ENCODE measurements at regions not wholly inside any gene's neighbourhood (a gene's known extent, or its start where the extent isn't known, plus 50 kb on each side); places are given as distances from the start of the nearest gene placed in this dataset.

DNA sequence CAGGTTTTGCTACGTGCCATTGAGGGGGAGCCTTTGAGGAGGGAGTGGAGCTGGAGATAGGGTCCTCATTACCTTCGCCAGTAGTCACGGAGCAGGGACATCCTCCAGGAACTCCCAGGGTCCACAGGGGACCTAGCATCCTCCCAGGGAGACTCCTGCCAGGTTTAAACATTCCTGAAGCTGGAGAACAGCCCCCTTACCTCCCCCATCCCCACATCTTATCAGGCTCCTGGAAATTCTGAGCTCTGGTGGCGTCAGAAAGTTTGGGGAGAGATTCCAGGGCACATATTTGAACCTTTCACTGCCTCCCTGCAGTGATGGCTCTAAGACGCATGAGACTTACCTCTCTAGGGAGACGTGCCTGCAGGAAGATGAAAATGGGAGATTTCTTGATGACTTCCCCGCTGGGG, 192.3 kb upstream of the GSC start:
- no peak overlapping the region for H2AFZ ChIP-seq (ENCODE audit: low read length)
- H3K36me3 ChIP-seq (ENCODE audit: control insufficient read depth in 2 of 4, insufficient read depth in 4 of 4, low read length in 3 of 4), result no peaks in the 10 kb centered on the region
- ChIA-PET POLR2A (ENCODE audit: partially characterized antibody) (interaction anchor here (1.3 kb wide), 1 partner anchor 9 kb away, joined by 3 read pairs; no protein-coding TSS in a partner anchor), CTCF (ENCODE audit: partially characterized antibody) (interaction anchor here (0.6 to 2.9 kb wide), 3 partner anchors 9 to 1689 kb away, joined by 3 to 8 read pairs (median 3); no protein-coding TSS in a partner anchor)
- no peaks in the 10 kb centered on the region for H3K27me3 ChIP-seq (replicated peaks in 1 of 4; ENCODE audit: control insufficient read depth in 3 of 4, extremely low read depth in 1 of 4, insufficient read depth in 3 of 4, low read length in 3 of 4)
- 76% methylated on average over 7 of the region's 7 CpGs; no CpG with 5 or more reads in 1 of the 2 experiments for WGBS, 2 experiments (ENCODE audit: extremely low coverage in 1 of 2, insufficient coverage in 1 of 2, insufficient read length in 1 of 2, insufficient replicate concordance in 2 of 2, low coverage in 1 of 2, low lambda C conversion rate in 2 of 2, missing lambda C conversion rate in 1 of 2)
- H3K9me3 ChIP-seq (ENCODE audit: insufficient read depth in 2 of 2, low read depth in 1 of 2, low read length in 1 of 2), result no peaks in the 10 kb centered on the region
- H2BK20ac ChIP-seq (ENCODE audit: low read length), result no peak overlapping the region
- no peak for DNase-seq (ENCODE audit: low read depth in 1 of 2, low spot score in 2 of 2)
- no peak overlapping the region for H2BK15ac ChIP-seq (ENCODE audit: low read length)
- H4K8ac ChIP-seq (ENCODE audit: extremely low read depth, insufficient read depth, low read length), result no peak overlapping the region; the same call in 1 of the 2 replicates
- H3K23me2 ChIP-seq (ENCODE audit: low read depth, low read length), result no peaks in the 10 kb centered on the region
- H3K4me3 ChIP-seq (ENCODE audit: extremely low read depth in 1 of 4, insufficient read depth in 2 of 4, low read depth in 3 of 4, low read length in 4 of 4), result no peak overlapping the region
- no peak overlapping the region for H4K91ac ChIP-seq (replicated peaks; ENCODE audit: insufficient read length, low read length)
- H3K18ac ChIP-seq (ENCODE audit: extremely low read depth, low read length), result no peak overlapping the region
- no peak overlapping the region for H2AK5ac ChIP-seq (ENCODE audit: low read depth, low read length)
- H3K27ac ChIP-seq (ENCODE audit: low read depth, low read length), result no peak overlapping the region
- no peak overlapping the region for H3K14ac ChIP-seq (ENCODE audit: insufficient read length)
- H4K5ac ChIP-seq (ENCODE audit: insufficient read length, low read depth, low read length), result no peak overlapping the region
- no peak overlapping the region for H2BK12ac ChIP-seq (ENCODE audit: low read depth, low read length)
- no peak overlapping the region for H3K56ac ChIP-seq (replicated peaks; ENCODE audit: insufficient read length, low read depth, low read length)
- no peak overlapping the region for H3K4me2 ChIP-seq (ENCODE audit: insufficient read depth in 1 of 2, low read depth in 2 of 2, low read length in 2 of 2)
- no peak overlapping the region for H2BK5ac ChIP-seq (ENCODE audit: low read depth, low read length)
- H3K4me1 ChIP-seq (replicated peaks in 1 of 4; ENCODE audit: control insufficient read depth in 3 of 4, insufficient read depth in 4 of 4, low read length in 3 of 4), result no peaks in the 10 kb centered on the region; a peak in 1 of 7 replicates
- no peak overlapping the region for H3K4ac ChIP-seq (replicated peaks; ENCODE audit: insufficient read length, low read depth, low read length)
- H3K23ac ChIP-seq (ENCODE audit: insufficient read length), result no peak overlapping the region
- no peak overlapping the region for H2BK120ac ChIP-seq (replicated peaks; ENCODE audit: low read depth, low read length)
- TF ChIP-seq RBBP5 (IDR thresholded peaks at IDR 0.05; ENCODE audit: borderline replicate concordance, low read depth, low read length) (no peak), SIN3A (conservative IDR thresholded peaks at IDR 0.05 in 1 of 2, IDR thresholded peaks at IDR 0.05 in 1 of 2; ENCODE audit: low read depth in 1 of 2, low read length in 2 of 2) (no peak), CTBP2 (IDR thresholded peaks at IDR 0.05; ENCODE audit: borderline replicate concordance, insufficient read depth, insufficient read length, low read length) (no peak)
- no peaks in the 10 kb centered on the region for H3K79me1 ChIP-seq (ENCODE audit: low read depth, low read length)
- H3K9ac ChIP-seq (replicated peaks in 1 of 4; ENCODE audit: extremely low read depth in 1 of 4, low read depth in 3 of 4, low read length in 3 of 4), result no peak overlapping the region
- no peak for FAIRE-seq
- no peaks in the 10 kb centered on the region for H3K79me2 ChIP-seq (ENCODE audit: control insufficient read depth in 1 of 2, insufficient read depth in 2 of 2, low read length in 2 of 2)
- H4K20me1 ChIP-seq (replicated peaks in 1 of 2; ENCODE audit: control insufficient read depth in 1 of 2, insufficient read depth in 2 of 2, low read length in 2 of 2), result no peaks in the 10 kb centered on the region

Data from H1 (cell line).